H9 (cell line): ENCODE measurements at regions not wholly inside any gene's neighbourhood (a gene's known extent, or its start where the extent isn't known, plus 50 kb on each side); places are given as distances from the start of the nearest gene placed in this dataset.

ENCODE experiments used
- DNase-seq: peaks from one replicate; pipeline ENCODE4 v3.0.0-alpha.2; 2017
- H2AFZ ChIP-seq: one replicate; pipeline ENCODE4 v1.6.1; 2013; ENCODE audit warnings: mild to moderate bottlenecking, low read length, control low read depth, moderate library complexity
- H2AK5ac ChIP-seq: 2 replicates; pipeline ENCODE4 v1.6.1; 2013; ENCODE audit warnings: low read length, control low read depth, mixed read lengths; ENCODE audit not compliant: insufficient read length
- H2BK120ac ChIP-seq: one replicate; pipeline ENCODE4 v1.6.1; 2013; ENCODE audit warnings: low read depth, mild to moderate bottlenecking, low read length, control low read depth, inconsistent platforms; ENCODE audit not compliant: poor library complexity, severe bottlenecking
- H2BK12ac ChIP-seq: 2 replicates; pipeline ENCODE4 v1.6.1; 2013; ENCODE audit warnings: low read length, control low read depth, mixed read lengths, low read depth; ENCODE audit not compliant: insufficient read length
- H2BK15ac ChIP-seq: 2 replicates; pipeline ENCODE4 v1.6.1; 2013; ENCODE audit warnings: low read depth, low read length, control low read depth
- H2BK20ac ChIP-seq: one replicate; pipeline ENCODE4 v1.6.1; 2013; ENCODE audit warnings: low read depth, mild to moderate bottlenecking, low read length, control low read depth, inconsistent platforms; ENCODE audit not compliant: poor library complexity, severe bottlenecking
- H2BK5ac ChIP-seq: 2 replicates; pipeline ENCODE4 v1.6.1; 2013; ENCODE audit warnings: low read length, control low read depth, mixed read lengths; ENCODE audit not compliant: insufficient read length
- H3K14ac ChIP-seq: 2 replicates; pipeline ENCODE4 v1.6.1; 2013; ENCODE audit warnings: low read length, control low read depth; ENCODE audit not compliant: insufficient read depth
- H3K18ac ChIP-seq: 2 replicates; pipeline ENCODE4 v1.6.1; 2013; ENCODE audit warnings: low read depth, mild to moderate bottlenecking, mixed read lengths, low read length, control low read depth; ENCODE audit not compliant: insufficient read length
- H3K23ac ChIP-seq: 2 replicates; pipeline ENCODE4 v1.6.1; 2013; ENCODE audit warnings: low read length, control low read depth, mixed read lengths, low read depth; ENCODE audit not compliant: insufficient read length
- H3K23me2 ChIP-seq: 2 replicates; pipeline ENCODE4 v1.6.1; 2013; ENCODE audit warnings: low read depth, mild to moderate bottlenecking, mixed read lengths, low read length, control low read depth; ENCODE audit not compliant: insufficient read length, poor library complexity, severe bottlenecking
- H3K27ac ChIP-seq: 2 replicates; pipeline ENCODE4 v1.5.1; 2013; ENCODE audit warnings: low read length, control low read depth, mixed read lengths, low read depth; ENCODE audit not compliant: insufficient read length
- H3K27me3 ChIP-seq: 2 replicates; pipeline ENCODE4 v1.6.1; 2013; ENCODE audit warnings: low read length, control low read depth, inconsistent platforms; ENCODE audit not compliant: insufficient read depth
- H3K4ac ChIP-seq: 2 replicates; pipeline ENCODE4 v1.6.1; 2013; ENCODE audit warnings: low read depth, mild to moderate bottlenecking, control low read depth, inconsistent platforms, low read length, moderate library complexity
- H3K4me1 ChIP-seq: 2 replicates; pipeline ENCODE4 v1.6.1; 2013; ENCODE audit warnings: low read length, control low read depth, inconsistent platforms; ENCODE audit not compliant: insufficient read depth
- H3K4me2 ChIP-seq: 2 replicates; pipeline ENCODE4 v1.6.1; 2013; ENCODE audit warnings: low read length, control low read depth, mixed read lengths; ENCODE audit not compliant: insufficient read length, insufficient read depth
- H3K56ac ChIP-seq: 2 replicates; pipeline ENCODE4 v1.6.1; 2013; ENCODE audit warnings: low read depth, mild to moderate bottlenecking, mixed read lengths, low read length, control low read depth; ENCODE audit not compliant: insufficient read length
- H3K79me1 ChIP-seq: 2 replicates; pipeline ENCODE4 v1.6.1; 2013; ENCODE audit warnings: low read depth, mild to moderate bottlenecking, moderate library complexity, low read length, control low read depth, inconsistent platforms; ENCODE audit not compliant: insufficient read depth, poor library complexity, severe bottlenecking
- H3K79me2 ChIP-seq: 2 replicates; pipeline ENCODE4 v1.6.1; 2013; ENCODE audit warnings: low read length, control low read depth, inconsistent platforms; ENCODE audit not compliant: insufficient read depth
- H3K9ac ChIP-seq: 2 replicates; pipeline ENCODE4 v1.6.1; 2013; ENCODE audit warnings: low read length, control low read depth, mixed read lengths; ENCODE audit not compliant: insufficient read length; ENCODE audit errors: extremely low read depth
- H3K9me3 ChIP-seq: one replicate; pipeline ENCODE4 v1.6.1; 2013; ENCODE audit warnings: low read depth, low read length, inconsistent platforms; ENCODE audit not compliant: control insufficient read depth
- H3T11ph ChIP-seq: one replicate; pipeline ENCODE4 v1.6.1; 2013; ENCODE audit warnings: mild to moderate bottlenecking, low read length, control low read depth, inconsistent platforms
- H4K20me1 ChIP-seq: one replicate; pipeline ENCODE4 v1.6.1; 2013; ENCODE audit not compliant: control insufficient read depth, insufficient read length, insufficient read depth
- H4K5ac ChIP-seq: 2 replicates; pipeline ENCODE4 v1.6.1; 2013; ENCODE audit warnings: low read depth, mild to moderate bottlenecking, mixed read lengths, low read length, control low read depth; ENCODE audit not compliant: insufficient read length
- H4K8ac ChIP-seq: replicated peaks from 2 replicates; pipeline ENCODE4 v1.6.1; 2013; ENCODE audit warnings: low read length, control low read depth, mixed read lengths, low read depth; ENCODE audit not compliant: insufficient read length
- H4K91ac ChIP-seq: 2 replicates; pipeline ENCODE4 v1.6.1; 2013; ENCODE audit warnings: low read depth, mild to moderate bottlenecking, moderate library complexity, mixed read lengths, low read length, control low read depth; ENCODE audit not compliant: insufficient read length
- H3K27ac Mint-ChIP-seq, 3 experiments: 2 replicates in 2 of 3; 3 replicates in 1 of 3; pipeline ENCODE4 v1.8.0; 2020 to 2021; ENCODE audit warnings: mixed read lengths in 3 of 3, mild to moderate bottlenecking in 1 of 3, moderate library complexity in 1 of 3
- H3K27me3 Mint-ChIP-seq: 2 replicates; pipeline ENCODE4 v1.8.0; 2021; ENCODE audit warnings: low read depth, mild to moderate bottlenecking, moderate library complexity, mixed read lengths
- H3K36me3 Mint-ChIP-seq, 3 experiments: 2 replicates in 2 of 3; 3 replicates in 1 of 3; pipeline ENCODE4 v1.8.0; 2020 to 2021; ENCODE audit warnings: low read depth in 3 of 3, mixed read lengths in 3 of 3; ENCODE audit not compliant: insufficient read depth in 1 of 3
- H3K4me1 Mint-ChIP-seq, 2 experiments: 2 replicates each; pipeline ENCODE4 v1.8.0; 2020; ENCODE audit warnings: mixed read lengths in 2 of 2
- H3K4me3 Mint-ChIP-seq, 2 experiments: 2 replicates in 1 of 2; 3 replicates in 1 of 2; pipeline ENCODE4 v1.8.0; 2020 to 2021; ENCODE audit warnings: mild to moderate bottlenecking in 2 of 2, mixed read lengths in 2 of 2, moderate library complexity in 1 of 2
- H3K9me3 Mint-ChIP-seq, 2 experiments: 2 replicates in 1 of 2; 3 replicates in 1 of 2; pipeline ENCODE4 v1.8.0; 2020; ENCODE audit warnings: mild to moderate bottlenecking in 2 of 2, mixed read lengths in 2 of 2, moderate library complexity in 1 of 2
- CTCF ChIP-seq: fragments of 200-600 bp; sonication (generic); conservative IDR thresholded peaks from 3 replicates; pipeline ENCODE4 v1.8.0; 2021; ENCODE audit warnings: antibody characterized with exemption, mild to moderate bottlenecking
- WGBS: extraction: QIAGEN DNeasy Blood & Tissue Kit; methylation state at CpG from one replicate; pipeline ENCODE4 v1.1.7; 2013; ENCODE audit warnings: missing lambda C conversion rate, low lambda C conversion rate, mixed read lengths; ENCODE audit not compliant: insufficient read length; ENCODE audit errors: extremely low coverage; 5-methylcytosine and 5-hydroxymethylcytosine counted together

- H4K5ac ChIP-seq, result no peak overlapping the region
- no peak overlapping the region for H3K14ac ChIP-seq
- H3K79me1 ChIP-seq, result peaks cover 2% of the 10 kb centered on the region
- no peaks in the 10 kb centered on the region for H3K9me3 Mint-ChIP-seq
- no peak overlapping the region for H2BK5ac ChIP-seq
- H2BK20ac ChIP-seq, result no peak overlapping the region
- H2BK120ac ChIP-seq, result no peak overlapping the region
- H4K20me1 ChIP-seq, result no peaks in the 10 kb centered on the region
- H3K27me3 ChIP-seq, result no peaks in the 10 kb centered on the region
- H3K18ac ChIP-seq, result no peak overlapping the region
- H4K91ac ChIP-seq, result no peak overlapping the region
- no peaks in the 10 kb centered on the region for H3K4me1 Mint-ChIP-seq
- no peak for TF ChIP-seq CTCF
- H3K79me2 ChIP-seq, result no peaks in the 10 kb centered on the region
- no peak overlapping the region for H2BK12ac ChIP-seq
- no peak overlapping the region for H3T11ph ChIP-seq
- no peak overlapping the region for H2AFZ ChIP-seq
- H3K56ac ChIP-seq, result no peak overlapping the region
- H3K9ac ChIP-seq, result no peak overlapping the region
- peaks cover 10 to 69% (median 59%) of the 10 kb centered on the region in 3 experiments; a peak in 6 of 7 replicates for H3K36me3 Mint-ChIP-seq
- no peak overlapping the region for H3K4ac ChIP-seq
- no peak overlapping the region for H2AK5ac ChIP-seq
- no peaks in the 10 kb centered on the region for H3K9me3 ChIP-seq
- no peak overlapping the region for H3K27ac ChIP-seq
- no peak overlapping the region for H3K23ac ChIP-seq
- no peak overlapping the region for H4K8ac ChIP-seq
- DNase-seq, result no peak
- H3K4me1 ChIP-seq, result no peaks in the 10 kb centered on the region
- H3K23me2 ChIP-seq, result no peaks in the 10 kb centered on the region
- no CpG with 5 or more reads among the region's 1 CpG for WGBS
- H3K4me2 ChIP-seq, result no peak overlapping the region
- H3K27me3 Mint-ChIP-seq, result no peaks in the 10 kb centered on the region
- no peak overlapping the region for H3K4me3 Mint-ChIP-seq
- H3K27ac Mint-ChIP-seq, result no peak overlapping the region
- H2BK15ac ChIP-seq, result no peak overlapping the region
Measured at GRCh38 chr5:146254223-146254622, 50.8 kb downstream of the RBM27 start.
